ENCODE measurements at regions not wholly inside any gene's neighbourhood (a gene's known extent, or its start where the extent isn't known, plus 50 kb on each side); places are given as distances from the start of the nearest gene placed in this dataset.
"Not testable (repeated sequence)": the region's sequence is repeated elsewhere in the genome, so short reads cannot be mapped to it uniquely, and the experiment has no call there.

DNA sequence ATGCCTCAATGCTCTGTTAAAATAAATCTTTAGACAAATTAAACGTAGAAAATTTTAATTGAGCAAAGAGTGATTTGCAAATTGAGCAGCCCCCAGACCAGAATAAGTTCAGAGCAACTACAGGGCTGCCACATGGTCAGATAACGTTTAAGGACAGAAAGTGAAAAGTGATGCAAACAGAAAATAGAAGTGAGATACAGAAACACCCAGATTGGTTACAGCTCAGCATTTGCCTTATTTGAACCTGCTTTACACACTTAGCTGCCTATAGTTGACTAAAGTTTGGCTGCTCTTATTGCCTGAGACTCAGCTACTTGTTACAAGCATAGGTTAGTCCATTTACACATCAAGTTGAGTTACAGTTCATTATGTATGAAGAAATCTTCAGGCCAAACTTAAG lies 1800.8 kb upstream of the PCDH10 start:
- TF ChIP-seq ZC3H10 (CRISPR knock-in tag; IDR thresholded peaks at IDR 0.05) = no peak
- TF ChIP-seq, protein P1, sequence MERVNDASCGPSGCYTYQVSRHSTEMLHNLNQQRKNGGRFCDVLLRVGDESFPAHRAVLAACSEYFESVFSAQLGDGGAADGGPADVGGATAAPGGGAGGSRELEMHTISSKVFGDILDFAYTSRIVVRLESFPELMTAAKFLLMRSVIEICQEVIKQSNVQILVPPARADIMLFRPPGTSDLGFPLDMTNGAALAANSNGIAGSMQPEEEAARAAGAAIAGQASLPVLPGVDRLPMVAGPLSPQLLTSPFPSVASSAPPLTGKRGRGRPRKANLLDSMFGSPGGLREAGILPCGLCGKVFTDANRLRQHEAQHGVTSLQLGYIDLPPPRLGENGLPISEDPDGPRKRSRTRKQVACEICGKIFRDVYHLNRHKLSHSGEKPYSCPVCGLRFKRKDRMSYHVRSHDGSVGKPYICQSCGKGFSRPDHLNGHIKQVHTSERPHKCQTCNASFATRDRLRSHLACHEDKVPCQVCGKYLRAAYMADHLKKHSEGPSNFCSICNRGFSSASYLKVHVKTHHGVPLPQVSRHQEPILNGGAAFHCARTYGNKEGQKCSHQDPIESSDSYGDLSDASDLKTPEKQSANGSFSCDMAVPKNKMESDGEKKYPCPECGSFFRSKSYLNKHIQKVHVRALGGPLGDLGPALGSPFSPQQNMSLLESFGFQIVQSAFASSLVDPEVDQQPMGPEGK (CRISPR knock-in tag; IDR thresholded peaks at IDR 0.05; ENCODE audit: borderline replicate concordance) = no peak
- TF ChIP-seq TCF4 (CRISPR knock-in tag; IDR thresholded peaks at IDR 0.05; ENCODE audit: borderline replicate concordance) = no peak
- no peak for TF ChIP-seq ESRRG (CRISPR knock-in tag; IDR thresholded peaks at IDR 0.05)
- TF ChIP-seq, protein P2, sequence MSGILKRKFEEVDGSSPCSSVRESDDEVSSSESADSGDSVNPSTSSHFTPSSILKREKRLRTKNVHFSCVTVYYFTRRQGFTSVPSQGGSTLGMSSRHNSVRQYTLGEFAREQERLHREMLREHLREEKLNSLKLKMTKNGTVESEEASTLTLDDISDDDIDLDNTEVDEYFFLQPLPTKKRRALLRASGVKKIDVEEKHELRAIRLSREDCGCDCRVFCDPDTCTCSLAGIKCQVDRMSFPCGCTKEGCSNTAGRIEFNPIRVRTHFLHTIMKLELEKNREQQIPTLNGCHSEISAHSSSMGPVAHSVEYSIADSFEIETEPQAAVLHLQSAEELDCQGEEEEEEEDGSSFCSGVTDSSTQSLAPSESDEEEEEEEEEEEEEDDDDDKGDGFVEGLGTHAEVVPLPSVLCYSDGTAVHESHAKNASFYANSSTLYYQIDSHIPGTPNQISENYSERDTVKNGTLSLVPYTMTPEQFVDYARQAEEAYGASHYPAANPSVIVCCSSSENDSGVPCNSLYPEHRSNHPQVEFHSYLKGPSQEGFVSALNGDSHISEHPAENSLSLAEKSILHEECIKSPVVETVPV (CRISPR knock-in tag; IDR thresholded peaks at IDR 0.05) = no peak
- no peak for TF ChIP-seq CSDC2 (CRISPR knock-in tag; IDR thresholded peaks at IDR 0.05)
- TF ChIP-seq, protein P3, sequence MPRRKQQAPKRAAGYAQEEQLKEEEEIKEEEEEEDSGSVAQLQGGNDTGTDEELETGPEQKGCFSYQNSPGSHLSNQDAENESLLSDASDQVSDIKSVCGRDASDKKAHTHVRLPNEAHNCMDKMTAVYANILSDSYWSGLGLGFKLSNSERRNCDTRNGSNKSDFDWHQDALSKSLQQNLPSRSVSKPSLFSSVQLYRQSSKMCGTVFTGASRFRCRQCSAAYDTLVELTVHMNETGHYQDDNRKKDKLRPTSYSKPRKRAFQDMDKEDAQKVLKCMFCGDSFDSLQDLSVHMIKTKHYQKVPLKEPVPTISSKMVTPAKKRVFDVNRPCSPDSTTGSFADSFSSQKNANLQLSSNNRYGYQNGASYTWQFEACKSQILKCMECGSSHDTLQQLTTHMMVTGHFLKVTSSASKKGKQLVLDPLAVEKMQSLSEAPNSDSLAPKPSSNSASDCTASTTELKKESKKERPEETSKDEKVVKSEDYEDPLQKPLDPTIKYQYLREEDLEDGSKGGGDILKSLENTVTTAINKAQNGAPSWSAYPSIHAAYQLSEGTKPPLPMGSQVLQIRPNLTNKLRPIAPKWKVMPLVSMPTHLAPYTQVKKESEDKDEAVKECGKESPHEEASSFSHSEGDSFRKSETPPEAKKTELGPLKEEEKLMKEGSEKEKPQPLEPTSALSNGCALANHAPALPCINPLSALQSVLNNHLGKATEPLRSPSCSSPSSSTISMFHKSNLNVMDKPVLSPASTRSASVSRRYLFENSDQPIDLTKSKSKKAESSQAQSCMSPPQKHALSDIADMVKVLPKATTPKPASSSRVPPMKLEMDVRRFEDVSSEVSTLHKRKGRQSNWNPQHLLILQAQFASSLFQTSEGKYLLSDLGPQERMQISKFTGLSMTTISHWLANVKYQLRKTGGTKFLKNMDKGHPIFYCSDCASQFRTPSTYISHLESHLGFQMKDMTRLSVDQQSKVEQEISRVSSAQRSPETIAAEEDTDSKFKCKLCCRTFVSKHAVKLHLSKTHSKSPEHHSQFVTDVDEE (CRISPR knock-in tag; IDR thresholded peaks at IDR 0.05) = no peak
- TF ChIP-seq PPARA (CRISPR knock-in tag; IDR thresholded peaks at IDR 0.05; ENCODE audit: borderline replicate concordance) = no peak
- no peak for TF ChIP-seq ARNTL (CRISPR knock-in tag; IDR thresholded peaks at IDR 0.05; ENCODE audit: borderline replicate concordance, low read depth)
- TF ChIP-seq ZFP3 (CRISPR knock-in tag; IDR thresholded peaks at IDR 0.05) = no peak
- no peak for TF ChIP-seq ZFP30 (CRISPR knock-in tag; IDR thresholded peaks at IDR 0.05)
- no peak for TF ChIP-seq ZNF8 (CRISPR knock-in tag; IDR thresholded peaks at IDR 0.05)
- TF ChIP-seq GLIS3 (CRISPR knock-in tag; IDR thresholded peaks at IDR 0.05) = no peak
- no peak for TF ChIP-seq TOX (CRISPR knock-in tag; IDR thresholded peaks at IDR 0.05; ENCODE audit: borderline replicate concordance)
- TF ChIP-seq SNAI2 (CRISPR knock-in tag; IDR thresholded peaks at IDR 0.05) = no peak
- TF ChIP-seq, protein P4, sequence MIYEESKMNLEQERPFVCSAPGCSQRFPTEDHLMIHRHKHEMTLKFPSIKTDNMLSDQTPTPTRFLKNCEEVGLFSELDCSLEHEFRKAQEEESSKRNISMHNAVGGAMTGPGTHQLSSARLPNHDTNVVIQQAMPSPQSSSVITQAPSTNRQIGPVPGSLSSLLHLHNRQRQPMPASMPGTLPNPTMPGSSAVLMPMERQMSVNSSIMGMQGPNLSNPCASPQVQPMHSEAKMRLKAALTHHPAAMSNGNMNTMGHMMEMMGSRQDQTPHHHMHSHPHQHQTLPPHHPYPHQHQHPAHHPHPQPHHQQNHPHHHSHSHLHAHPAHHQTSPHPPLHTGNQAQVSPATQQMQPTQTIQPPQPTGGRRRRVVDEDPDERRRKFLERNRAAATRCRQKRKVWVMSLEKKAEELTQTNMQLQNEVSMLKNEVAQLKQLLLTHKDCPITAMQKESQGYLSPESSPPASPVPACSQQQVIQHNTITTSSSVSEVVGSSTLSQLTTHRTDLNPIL (CRISPR knock-in tag; IDR thresholded peaks at IDR 0.05; ENCODE audit: low read depth) = no peak
- TF ChIP-seq OSR1 (CRISPR knock-in tag; IDR thresholded peaks at IDR 0.05) = no peak
- ATAC-seq = no peak

DNA sequence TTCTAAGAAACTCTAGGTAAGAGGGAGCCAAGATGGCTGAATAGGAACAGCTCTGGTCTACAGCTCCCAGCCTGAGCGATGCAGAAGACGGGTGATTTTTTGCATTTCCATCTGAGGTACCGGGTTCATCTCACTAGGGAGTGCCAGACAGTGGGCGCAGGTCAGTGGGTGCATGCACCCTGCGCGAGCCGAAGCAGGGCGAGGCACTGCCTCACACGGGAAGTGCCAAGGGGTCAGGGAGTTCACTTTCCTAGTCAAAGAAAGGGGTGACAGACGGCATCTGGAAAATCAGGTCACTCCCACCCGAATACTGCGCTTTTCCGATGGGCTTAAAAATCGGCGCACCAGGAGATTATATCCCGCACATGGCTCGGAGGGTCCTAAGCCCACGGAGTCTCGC lies 1796.7 kb upstream of the PCDH10 start:
- not testable (repeated sequence) for ATAC-seq

DNA sequence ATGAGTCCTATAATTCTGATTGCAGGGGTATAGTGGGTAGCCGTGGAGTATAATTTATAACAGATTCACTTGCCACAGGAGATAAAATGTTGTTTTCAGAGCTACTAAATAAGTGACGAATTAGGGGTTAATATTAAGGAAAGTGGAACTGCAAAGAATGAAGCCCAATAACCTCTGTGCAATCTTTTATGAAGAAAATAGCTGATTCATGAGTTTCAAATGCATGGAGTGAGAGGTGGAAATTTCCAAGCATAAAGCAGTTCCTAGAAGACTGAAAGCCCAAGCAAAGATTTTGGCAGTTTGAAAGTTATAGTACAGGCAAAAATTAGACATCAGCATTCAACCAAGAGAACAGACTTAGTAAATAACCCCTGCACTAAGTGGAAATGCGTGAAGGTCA lies 1782.4 kb upstream of the PCDH10 start:
- TF ChIP-seq, protein P3 (CRISPR knock-in tag; IDR thresholded peaks at IDR 0.05) = no peak
- TF ChIP-seq ZNF565 (CRISPR knock-in tag; conservative IDR thresholded peaks at IDR 0.05; ENCODE audit: low read depth) (no peak), SNAI2 (CRISPR knock-in tag; IDR thresholded peaks at IDR 0.05) (no peak), ZNF70 (CRISPR knock-in tag; IDR thresholded peaks at IDR 0.05) (no peak), ZNF8 (CRISPR knock-in tag; IDR thresholded peaks at IDR 0.05) (no peak), PPARA (CRISPR knock-in tag; IDR thresholded peaks at IDR 0.05; ENCODE audit: borderline replicate concordance) (no peak)
- TF ChIP-seq, protein P2 (CRISPR knock-in tag; IDR thresholded peaks at IDR 0.05) = no peak
- TF ChIP-seq, protein P5, sequence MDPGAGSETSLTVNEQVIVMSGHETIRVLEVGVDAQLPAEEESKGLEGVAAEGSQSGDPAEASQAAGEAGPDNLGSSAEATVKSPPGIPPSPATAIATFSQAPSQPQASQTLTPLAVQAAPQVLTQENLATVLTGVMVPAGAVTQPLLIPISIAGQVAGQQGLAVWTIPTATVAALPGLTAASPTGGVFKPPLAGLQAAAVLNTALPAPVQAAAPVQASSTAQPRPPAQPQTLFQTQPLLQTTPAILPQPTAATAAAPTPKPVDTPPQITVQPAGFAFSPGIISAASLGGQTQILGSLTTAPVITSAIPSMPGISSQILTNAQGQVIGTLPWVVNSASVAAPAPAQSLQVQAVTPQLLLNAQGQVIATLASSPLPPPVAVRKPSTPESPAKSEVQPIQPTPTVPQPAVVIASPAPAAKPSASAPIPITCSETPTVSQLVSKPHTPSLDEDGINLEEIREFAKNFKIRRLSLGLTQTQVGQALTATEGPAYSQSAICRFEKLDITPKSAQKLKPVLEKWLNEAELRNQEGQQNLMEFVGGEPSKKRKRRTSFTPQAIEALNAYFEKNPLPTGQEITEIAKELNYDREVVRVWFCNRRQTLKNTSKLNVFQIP (CRISPR knock-in tag; IDR thresholded peaks at IDR 0.05; ENCODE audit: borderline replicate concordance, low read depth) = no peak
- TF ChIP-seq, protein P1 (CRISPR knock-in tag; IDR thresholded peaks at IDR 0.05; ENCODE audit: borderline replicate concordance) = no peak
- no peak; the same call in 2 of the 3 replicates for ATAC-seq
